GM10248 (cell line): ENCODE measurements at regions not wholly inside any gene's neighbourhood (a gene's known extent, or its start where the extent isn't known, plus 50 kb on each side); places are given as distances from the start of the nearest gene placed in this dataset.

Experiments used
- CTCF ChIA-PET: fragments of 300-600 bp; sonication (Branson Sonifier 250); formaldehyde crosslinking; extraction: SDS; loops from one replicate; lab custom pipeline; 2021; ENCODE audit warnings: antibody characterized with exemption; lab: Yijun Ruan, JAX
- POLR2A ChIA-PET: fragments of 350-650 bp; sonication (Branson Sonifier 250); formaldehyde crosslinking; extraction: SDS; loops from one replicate; lab custom pipeline; 2020; ENCODE audit warnings: antibody characterized with exemption; lab: Yijun Ruan, JAX
- DNase-seq: peaks from one replicate; pipeline ENCODE4 v3.0.0; 2012; ENCODE audit errors: extremely low spot score
- CTCF ChIP-seq: IDR thresholded peaks from 2 replicates; pipeline ENCODE4 v1.5.1; 2012; ENCODE audit warnings: mild to moderate bottlenecking, low read depth; ENCODE audit errors: extremely low read depth, missing control alignments, control extremely low read depth

DNA sequence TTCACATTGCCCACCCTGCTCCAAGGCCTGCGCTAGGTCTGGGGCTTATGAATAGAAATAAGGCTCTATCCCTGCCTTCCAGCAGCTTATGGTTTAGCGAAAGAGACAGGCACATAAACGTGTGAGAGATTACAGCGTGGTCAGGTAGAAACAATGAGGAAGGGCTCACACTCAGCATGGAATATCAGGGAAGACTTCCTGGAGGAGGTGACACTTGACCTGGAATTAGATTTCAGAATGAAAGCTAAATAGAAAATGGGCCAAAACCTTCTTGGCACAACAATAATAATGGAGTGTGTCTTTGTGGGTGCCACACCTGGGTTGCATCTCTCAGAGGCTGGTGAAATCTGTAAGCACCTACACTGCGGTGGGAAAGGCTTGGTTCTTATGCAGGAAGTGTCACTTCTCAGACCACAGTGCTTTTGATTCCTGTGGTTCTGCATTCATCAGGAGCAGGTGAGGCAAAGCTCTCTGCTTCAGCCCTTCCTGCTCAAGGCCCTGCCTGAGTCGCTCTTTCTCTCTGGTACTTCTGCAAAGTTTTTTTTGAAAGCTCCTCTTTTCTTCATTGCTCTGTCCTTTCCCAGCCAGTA lies 430.3 kb downstream of the ZNF536 start:
- no peak for TF ChIP-seq CTCF
- CTCF ChIA-PET = no interaction called here
- POLR2A ChIA-PET = no interaction called here
- DNase-seq = no peak

DNA sequence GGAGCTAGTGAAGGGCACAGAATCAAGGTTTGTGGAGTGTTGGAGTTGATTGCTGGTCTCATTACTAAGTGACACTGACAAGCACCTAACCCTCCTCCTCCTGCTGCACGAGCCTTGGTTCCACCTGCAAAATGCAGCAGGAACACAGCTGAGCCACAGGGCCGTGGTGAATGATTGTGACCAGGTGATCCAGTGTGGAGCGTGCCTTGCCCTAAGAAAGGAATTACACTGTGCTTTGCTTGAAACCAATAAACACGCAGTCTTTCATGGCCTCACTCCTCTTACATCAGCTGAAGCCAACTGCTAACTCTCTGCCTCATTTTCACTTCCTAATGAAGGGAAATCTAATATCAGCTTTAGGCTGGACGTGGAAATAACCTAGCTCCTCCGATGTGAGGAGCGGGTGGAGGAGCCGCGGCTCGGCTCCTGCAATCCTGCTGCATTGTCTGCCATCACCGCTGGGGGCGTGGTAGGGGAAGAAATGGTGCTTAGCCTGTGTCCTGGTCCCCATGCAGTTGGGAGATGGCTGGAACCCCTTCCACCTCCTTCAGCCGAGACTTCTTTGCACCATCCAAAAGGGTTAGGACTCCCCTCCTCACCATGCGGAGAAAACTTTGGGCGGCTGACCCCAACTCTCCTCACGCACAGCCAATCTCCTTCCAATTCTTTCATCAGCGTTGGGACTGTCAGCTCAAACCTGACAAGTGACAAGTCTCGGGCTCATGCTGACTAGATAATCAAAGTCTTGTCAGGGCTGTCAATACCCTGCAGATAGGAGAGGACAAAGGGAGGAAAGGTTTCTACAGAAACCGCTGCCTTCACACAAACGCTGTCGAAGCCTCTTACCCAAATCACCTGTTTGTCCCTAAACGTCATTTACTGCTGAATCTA lies 427.9 kb downstream of the ZNF536 start:
- peak; percentile 36 for DNase-seq
- ChIA-PET CTCF (interaction anchor here (1.8 to 1.9 kb wide), 2 partner anchors 8 to 16 kb away, joined by 4 to 5 read pairs; no protein-coding TSS in a partner anchor), POLR2A (no interaction called here)
- peak; percentile 11 for TF ChIP-seq CTCF

- no peak for TF ChIP-seq CTCF
- ChIA-PET POLR2A (no interaction called here), CTCF (interaction anchor here (1.5 kb wide), 1 partner anchor 11 kb away, joined by 3 read pairs; no protein-coding TSS in a partner anchor)
- no peak for DNase-seq
These were observed 423.5 kb downstream of the ZNF536 start for GRCh38 chr19:30795727-30796126.

DNA sequence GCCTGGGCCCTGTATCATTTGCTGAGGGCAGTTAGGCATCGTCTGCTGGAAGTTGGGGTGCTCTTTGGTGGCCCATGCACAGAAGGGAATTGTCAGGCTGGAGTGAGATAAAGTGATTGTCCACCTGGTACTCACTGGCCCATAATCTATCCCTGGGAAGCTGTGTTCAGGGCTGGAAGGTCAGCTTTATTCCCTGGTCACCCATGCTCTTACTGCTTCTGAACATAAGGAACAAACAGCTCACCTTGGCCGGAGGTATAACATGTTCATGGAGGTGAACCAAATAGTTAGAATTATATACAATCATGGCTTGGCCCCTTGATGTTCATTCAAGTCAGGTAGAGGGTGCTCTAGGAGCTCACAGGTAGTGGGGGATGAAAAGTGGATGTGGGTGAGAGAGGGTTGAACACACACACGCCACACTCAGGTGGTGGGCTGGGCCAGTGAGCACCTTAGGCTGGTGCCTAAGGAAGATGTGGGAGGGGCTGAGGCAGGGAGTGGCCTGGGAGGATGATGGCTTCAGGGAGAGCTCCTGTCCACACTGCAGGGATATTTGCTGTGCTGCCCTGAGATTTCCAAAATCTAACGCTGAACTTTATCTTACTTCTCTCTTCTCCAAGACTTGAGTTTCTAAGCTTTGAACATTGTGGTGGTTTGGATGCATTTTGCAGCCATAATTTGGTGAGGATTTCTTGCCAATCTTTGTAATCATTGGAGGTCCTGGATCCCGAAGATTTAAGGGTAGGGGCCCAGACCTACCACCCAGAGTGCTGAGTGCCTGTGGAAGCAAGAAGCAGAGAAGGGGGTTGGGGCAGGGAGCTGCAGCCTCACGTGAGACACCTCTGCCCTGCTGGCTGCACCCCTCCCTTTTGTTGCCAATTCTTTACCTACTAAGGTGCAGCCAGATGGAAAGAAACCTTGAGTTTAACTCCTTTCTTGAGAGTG lies 420.6 kb downstream of the ZNF536 start:
- CTCF ChIA-PET = interaction anchor here (0.9 to 1.8 kb wide), 2 partner anchors 9 to 15 kb away, joined by 3 to 5 read pairs; no protein-coding TSS in a partner anchor
- POLR2A ChIA-PET = no interaction called here
- no peak for TF ChIP-seq CTCF
- no peak for DNase-seq

GRCh38 chr19:30791088-30791487 lies 418.9 kb downstream of the ZNF536 start:
- POLR2A ChIA-PET = no interaction called here
- TF ChIP-seq CTCF = no peak
- DNase-seq = no peak
- CTCF ChIA-PET = no interaction called here

- ChIA-PET POLR2A (no interaction called here), CTCF (interaction anchor here (1.7 kb wide), 1 partner anchor 13 kb away, joined by 5 read pairs; no protein-coding TSS in a partner anchor)
- DNase-seq = no peak
- no peak for TF ChIP-seq CTCF
These were observed 418.0 kb downstream of the ZNF536 start for GRCh38 chr19:30790056-30790680.
